ENCODE measurements at regions not wholly inside any gene's neighbourhood (a gene's known extent, or its start where the extent isn't known, plus 50 kb on each side); places are given as distances from the start of the nearest gene placed in this dataset.

DNA sequence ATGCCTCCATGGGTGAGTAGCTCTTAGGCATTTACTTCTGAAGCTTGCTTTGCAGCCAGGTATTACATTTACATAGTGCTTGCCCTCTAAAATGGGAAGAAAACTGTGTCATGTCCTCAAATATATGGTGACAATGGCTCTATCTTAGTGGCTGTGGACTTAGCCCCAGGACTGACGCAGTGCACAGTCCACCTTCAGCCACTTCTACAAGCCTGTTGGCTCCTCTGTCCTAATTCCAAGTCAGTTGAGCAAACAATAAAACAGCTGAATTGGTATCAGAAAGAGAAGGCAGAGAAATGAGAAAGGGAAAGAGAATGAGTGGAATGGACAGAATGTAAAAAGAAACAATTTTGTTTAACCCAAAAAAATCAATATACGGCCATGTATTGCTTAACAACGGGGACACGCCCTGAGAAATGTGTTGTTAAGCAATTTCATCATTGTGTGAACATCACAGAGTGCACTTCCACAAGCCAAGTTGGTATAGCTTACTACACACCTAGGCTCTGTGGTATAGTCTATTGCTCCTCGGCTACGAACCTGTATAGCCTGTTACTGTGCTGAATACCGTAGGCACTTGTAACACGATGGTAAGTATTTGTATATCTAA is 93.5 kb downstream of the GRIN2B start:
- no peak for TF ChIP-seq HDAC2 (IDR thresholded peaks at IDR 0.05)
- TF ChIP-seq HDGF (IDR thresholded peaks at IDR 0.05), result no peak
- TF ChIP-seq POLR2A (IDR thresholded peaks at IDR 0.05; ENCODE audit: low read depth, low read length), result no peak
- TF ChIP-seq, protein P1, sequence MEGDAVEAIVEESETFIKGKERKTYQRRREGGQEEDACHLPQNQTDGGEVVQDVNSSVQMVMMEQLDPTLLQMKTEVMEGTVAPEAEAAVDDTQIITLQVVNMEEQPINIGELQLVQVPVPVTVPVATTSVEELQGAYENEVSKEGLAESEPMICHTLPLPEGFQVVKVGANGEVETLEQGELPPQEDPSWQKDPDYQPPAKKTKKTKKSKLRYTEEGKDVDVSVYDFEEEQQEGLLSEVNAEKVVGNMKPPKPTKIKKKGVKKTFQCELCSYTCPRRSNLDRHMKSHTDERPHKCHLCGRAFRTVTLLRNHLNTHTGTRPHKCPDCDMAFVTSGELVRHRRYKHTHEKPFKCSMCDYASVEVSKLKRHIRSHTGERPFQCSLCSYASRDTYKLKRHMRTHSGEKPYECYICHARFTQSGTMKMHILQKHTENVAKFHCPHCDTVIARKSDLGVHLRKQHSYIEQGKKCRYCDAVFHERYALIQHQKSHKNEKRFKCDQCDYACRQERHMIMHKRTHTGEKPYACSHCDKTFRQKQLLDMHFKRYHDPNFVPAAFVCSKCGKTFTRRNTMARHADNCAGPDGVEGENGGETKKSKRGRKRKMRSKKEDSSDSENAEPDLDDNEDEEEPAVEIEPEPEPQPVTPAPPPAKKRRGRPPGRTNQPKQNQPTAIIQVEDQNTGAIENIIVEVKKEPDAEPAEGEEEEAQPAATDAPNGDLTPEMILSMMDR (IDR thresholded peaks at IDR 0.05 in 2 of 3, conservative IDR thresholded peaks at IDR 0.05 in 1 of 3; ENCODE audit: control insufficient read depth in 2 of 3, extremely low read depth in 1 of 3, insufficient read depth in 1 of 3, low read depth in 3 of 3, low read length in 3 of 3), result no peak
- TF ChIP-seq POLR2AphosphoS5 (IDR thresholded peaks at IDR 0.05; ENCODE audit: low read length), result no peak
- no peak for TF ChIP-seq STAT1 (conservative IDR thresholded peaks at IDR 0.05)
- TF ChIP-seq EZH2 (IDR thresholded peaks at IDR 0.05; ENCODE audit: borderline replicate concordance, control insufficient read depth, low read depth, low read length), result no peak
- no peak for TF ChIP-seq NFIC (IDR thresholded peaks at IDR 0.05; ENCODE audit: low read depth, low read length)
- TF ChIP-seq, protein P2, sequence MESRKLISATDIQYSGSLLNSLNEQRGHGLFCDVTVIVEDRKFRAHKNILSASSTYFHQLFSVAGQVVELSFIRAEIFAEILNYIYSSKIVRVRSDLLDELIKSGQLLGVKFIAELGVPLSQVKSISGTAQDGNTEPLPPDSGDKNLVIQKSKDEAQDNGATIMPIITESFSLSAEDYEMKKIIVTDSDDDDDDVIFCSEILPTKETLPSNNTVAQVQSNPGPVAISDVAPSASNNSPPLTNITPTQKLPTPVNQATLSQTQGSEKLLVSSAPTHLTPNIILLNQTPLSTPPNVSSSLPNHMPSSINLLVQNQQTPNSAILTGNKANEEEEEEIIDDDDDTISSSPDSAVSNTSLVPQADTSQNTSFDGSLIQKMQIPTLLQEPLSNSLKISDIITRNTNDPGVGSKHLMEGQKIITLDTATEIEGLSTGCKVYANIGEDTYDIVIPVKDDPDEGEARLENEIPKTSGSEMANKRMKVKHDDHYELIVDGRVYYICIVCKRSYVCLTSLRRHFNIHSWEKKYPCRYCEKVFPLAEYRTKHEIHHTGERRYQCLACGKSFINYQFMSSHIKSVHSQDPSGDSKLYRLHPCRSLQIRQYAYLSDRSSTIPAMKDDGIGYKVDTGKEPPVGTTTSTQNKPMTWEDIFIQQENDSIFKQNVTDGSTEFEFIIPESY (IDR thresholded peaks at IDR 0.05), result no peak
- no peak for TF ChIP-seq PAX8 (IDR thresholded peaks at IDR 0.05)
- TF ChIP-seq TARDBP (IDR thresholded peaks at IDR 0.05; ENCODE audit: borderline replicate concordance), result no peak

All from GM12878 (cell line).